HG02588 (cell line): ENCODE measurements at regions not wholly inside any gene's neighbourhood (a gene's known extent, or its start where the extent isn't known, plus 50 kb on each side); places are given as distances from the start of the nearest gene placed in this dataset.

ENCODE experiments used
- ATAC-seq: cut with Tn5 transposase; IDR thresholded peaks from one replicate; pipeline ENCODE4 v1.9.1; 2021; ENCODE audit warnings: mild to moderate bottlenecking, moderate library complexity; ENCODE audit not compliant: unreplicated experiment

GRCh38 chr2:228658998-228659397 is 477.5 kb upstream of the SPHKAP start:
- no peak for ATAC-seq

- no peak for ATAC-seq
Measured at GRCh38 chr2:228657807-228658402, 476.4 kb upstream of the SPHKAP start.

- no peak for ATAC-seq
Measured at GRCh38 chr2:228655331-228655730, 473.8 kb upstream of the SPHKAP start.

GRCh38 chr2:228654707-228655106 is 473.2 kb upstream of the SPHKAP start:
- no peak for ATAC-seq

- ATAC-seq = no peak
Measured at GRCh38 chr2:228653884-228654283, 472.4 kb upstream of the SPHKAP start.

GRCh38 chr2:228652366-228652765 is 470.9 kb upstream of the SPHKAP start:
- ATAC-seq = no peak

- no peak for ATAC-seq
Measured at GRCh38 chr2:228649876-228650275, 468.4 kb upstream of the SPHKAP start.

GRCh38 chr2:228649447-228649846 is 468.0 kb upstream of the SPHKAP start:
- no peak for ATAC-seq

GRCh38 chr2:228648541-228648940 is 467.1 kb upstream of the SPHKAP start:
- ATAC-seq = no peak

GRCh38 chr2:228646061-228646460 is 464.6 kb upstream of the SPHKAP start:
- no peak for ATAC-seq

- ATAC-seq = no peak
Measured at GRCh38 chr2:228644199-228644598, 462.7 kb upstream of the SPHKAP start.

GRCh38 chr2:228642861-228643260 is 461.4 kb upstream of the SPHKAP start:
- no peak for ATAC-seq

GRCh38 chr2:228630786-228631185 is 449.3 kb upstream of the SPHKAP start:
- ATAC-seq = no peak

- ATAC-seq = no peak
Measured at GRCh38 chr2:228629251-228629650, 447.8 kb upstream of the SPHKAP start.

GRCh38 chr2:228628682-228629081 is 447.2 kb upstream of the SPHKAP start:
- ATAC-seq = no peak

- no peak for ATAC-seq
Measured at GRCh38 chr2:228627510-228627909, 446.0 kb upstream of the SPHKAP start.

- no peak for ATAC-seq
Measured at GRCh38 chr2:228625481-228625880, 444.0 kb upstream of the SPHKAP start.

- no peak for ATAC-seq
Measured at GRCh38 chr2:228624733-228625132, 443.2 kb upstream of the SPHKAP start.

- no peak for ATAC-seq
Measured at GRCh38 chr2:228615496-228615895, 434.0 kb upstream of the SPHKAP start.

- no peak for ATAC-seq
Measured at GRCh38 chr2:228614741-228615140, 433.3 kb upstream of the SPHKAP start.

- no peak for ATAC-seq
Measured at GRCh38 chr2:228613133-228613850, 431.8 kb upstream of the SPHKAP start.

GRCh38 chr2:228611171-228611570 is 429.7 kb upstream of the SPHKAP start:
- no peak for ATAC-seq

- ATAC-seq = no peak
Measured at GRCh38 chr2:228602288-228602687, 420.8 kb upstream of the SPHKAP start.
